GM10266 (cell line): ENCODE measurements at regions not wholly inside any gene's neighbourhood (a gene's known extent, or its start where the extent isn't known, plus 50 kb on each side); places are given as distances from the start of the nearest gene placed in this dataset.

Source experiments
- DNase-seq: peaks from one replicate; pipeline ENCODE4 v3.0.0; 2012; ENCODE audit errors: extremely low spot score
- TF ChIP-seq, protein P1 (sequence below): IDR thresholded peaks from 2 replicates; pipeline ENCODE4 v1.5.1; 2012; ENCODE audit warnings: mild to moderate bottlenecking, low read depth; ENCODE audit not compliant: control insufficient read depth, insufficient read depth; ENCODE audit errors: missing control alignments

DNA sequence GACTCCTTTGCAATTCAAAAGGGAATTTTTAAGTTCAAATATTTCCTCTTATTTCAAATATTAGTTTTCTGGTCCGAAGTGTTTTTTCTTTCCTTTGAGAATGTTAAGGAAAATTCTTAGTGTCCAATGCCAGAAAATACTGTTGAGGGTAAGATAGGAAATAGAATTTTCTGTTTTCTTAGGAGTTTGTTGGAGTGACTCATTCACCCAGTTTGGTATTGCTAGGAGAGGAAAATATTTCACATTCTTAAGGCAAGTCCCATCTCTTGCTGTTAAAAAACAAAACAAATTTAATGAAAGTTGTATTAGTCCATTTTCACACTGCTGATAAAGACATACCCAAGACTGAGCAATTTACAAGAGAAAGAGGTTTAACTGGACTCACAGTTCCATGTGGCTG is 349.2 kb upstream of the ADAMTSL1 start:
- TF ChIP-seq, protein P1, sequence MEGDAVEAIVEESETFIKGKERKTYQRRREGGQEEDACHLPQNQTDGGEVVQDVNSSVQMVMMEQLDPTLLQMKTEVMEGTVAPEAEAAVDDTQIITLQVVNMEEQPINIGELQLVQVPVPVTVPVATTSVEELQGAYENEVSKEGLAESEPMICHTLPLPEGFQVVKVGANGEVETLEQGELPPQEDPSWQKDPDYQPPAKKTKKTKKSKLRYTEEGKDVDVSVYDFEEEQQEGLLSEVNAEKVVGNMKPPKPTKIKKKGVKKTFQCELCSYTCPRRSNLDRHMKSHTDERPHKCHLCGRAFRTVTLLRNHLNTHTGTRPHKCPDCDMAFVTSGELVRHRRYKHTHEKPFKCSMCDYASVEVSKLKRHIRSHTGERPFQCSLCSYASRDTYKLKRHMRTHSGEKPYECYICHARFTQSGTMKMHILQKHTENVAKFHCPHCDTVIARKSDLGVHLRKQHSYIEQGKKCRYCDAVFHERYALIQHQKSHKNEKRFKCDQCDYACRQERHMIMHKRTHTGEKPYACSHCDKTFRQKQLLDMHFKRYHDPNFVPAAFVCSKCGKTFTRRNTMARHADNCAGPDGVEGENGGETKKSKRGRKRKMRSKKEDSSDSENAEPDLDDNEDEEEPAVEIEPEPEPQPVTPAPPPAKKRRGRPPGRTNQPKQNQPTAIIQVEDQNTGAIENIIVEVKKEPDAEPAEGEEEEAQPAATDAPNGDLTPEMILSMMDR = no peak
- no peak for DNase-seq

DNA sequence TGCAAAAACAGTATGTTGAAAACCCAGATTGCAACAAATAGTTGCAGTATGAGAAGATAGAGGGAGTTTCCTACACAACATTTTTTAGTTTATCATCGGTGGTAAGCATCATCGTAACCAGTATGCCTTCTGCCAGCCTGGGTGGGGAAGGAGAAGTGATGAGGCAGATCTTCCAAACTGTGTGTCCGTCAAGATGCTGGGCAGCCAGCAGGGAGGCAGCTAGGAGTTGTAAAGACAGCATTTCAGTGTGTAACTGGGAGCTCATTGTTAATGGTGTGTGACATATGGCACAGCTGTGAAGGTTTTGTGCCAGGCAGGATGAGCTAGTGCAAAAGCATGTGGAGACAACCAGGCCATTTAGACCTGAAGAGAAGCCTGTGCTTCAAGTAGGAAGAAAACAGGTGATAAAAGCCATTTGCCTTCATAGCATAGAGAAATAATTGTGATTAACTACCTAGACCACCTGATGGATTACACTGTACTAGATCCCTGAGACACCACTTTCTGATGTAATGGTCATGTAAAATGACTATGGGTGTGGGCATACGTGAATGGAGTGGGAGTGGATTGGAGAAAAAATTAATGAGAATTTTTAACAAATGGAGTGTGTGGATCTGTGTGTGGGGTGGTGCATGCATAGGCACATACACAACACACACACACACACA is 347.0 kb upstream of the ADAMTSL1 start:
- no peak for DNase-seq
- TF ChIP-seq, protein P1 = no peak

DNA sequence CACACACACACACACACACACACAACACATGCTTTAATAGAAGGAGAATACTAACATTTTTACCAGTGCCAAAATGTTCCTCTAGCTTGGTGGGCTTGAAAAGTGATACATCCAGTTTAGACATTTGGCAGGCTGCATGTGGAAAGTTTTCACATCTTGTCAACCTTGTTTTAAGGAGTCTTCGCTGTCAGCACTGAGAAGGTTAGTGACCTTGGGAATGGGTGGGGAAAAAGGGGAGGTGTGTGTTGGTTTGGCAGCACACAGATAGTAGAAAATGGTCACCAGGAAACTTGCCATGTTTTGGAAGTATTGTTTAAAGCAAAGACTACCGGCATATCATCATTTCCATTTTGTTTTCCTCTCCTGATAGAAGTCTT is 346.5 kb upstream of the ADAMTSL1 start:
- DNase-seq = no peak
- TF ChIP-seq, protein P1 = no peak

DNA sequence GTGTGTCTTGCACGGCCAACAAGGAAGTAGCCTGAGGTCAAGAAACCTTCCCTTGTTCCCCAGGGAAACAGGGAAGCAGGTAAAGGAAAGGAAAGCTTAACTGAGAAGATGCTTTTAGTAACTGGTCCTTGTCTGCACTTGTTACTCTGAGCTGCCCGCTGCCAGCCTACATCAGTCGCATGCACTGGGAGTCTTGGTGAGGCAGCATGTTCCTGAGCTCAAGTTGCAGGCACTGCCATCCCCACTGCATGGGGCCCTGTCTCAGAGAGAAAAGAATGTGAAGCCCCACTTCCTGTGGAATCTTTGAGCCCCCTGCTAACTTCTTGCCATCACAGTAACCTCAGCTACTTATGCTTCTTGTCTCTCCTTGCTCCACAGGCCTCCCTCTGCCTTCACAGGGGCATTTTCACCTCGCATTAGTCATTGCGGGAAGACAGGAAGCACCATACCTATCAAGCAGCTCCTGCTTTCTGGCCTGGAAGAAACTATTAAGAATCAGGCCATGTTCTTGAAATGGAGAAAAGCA is 344.1 kb upstream of the ADAMTSL1 start:
- no peak for DNase-seq

DNA sequence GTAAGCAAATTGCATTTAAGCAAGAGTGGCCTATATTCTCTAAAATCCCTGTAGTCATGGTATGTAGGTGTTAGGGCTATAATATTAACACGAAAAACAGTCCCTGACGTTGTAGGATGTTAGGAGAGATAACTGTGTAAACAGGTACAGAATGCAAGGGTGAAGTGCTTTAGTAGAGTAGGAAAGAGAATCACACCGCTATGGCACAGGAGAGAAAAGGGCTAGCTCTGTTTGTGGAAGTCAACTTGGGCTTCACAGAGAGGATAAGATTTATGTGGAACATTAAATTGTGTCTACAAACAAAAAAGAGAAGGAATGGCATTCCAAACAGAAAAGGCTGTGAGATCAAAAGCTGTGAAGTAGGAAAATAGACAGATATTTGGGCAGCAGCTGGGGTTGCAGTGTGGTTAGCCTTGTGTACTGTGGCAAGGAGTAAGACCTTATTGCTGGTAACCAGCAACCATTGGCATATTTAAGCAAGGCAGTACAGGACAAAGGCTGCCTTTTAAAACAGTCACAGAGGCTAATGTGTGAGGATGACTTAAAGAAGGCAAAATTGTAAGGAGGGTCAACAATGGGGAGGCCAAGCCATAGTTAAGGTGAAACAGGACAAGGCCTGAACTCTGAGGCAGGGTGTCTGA is 337.5 kb upstream of the ADAMTSL1 start:
- no peak for DNase-seq
- TF ChIP-seq, protein P1 = no peak

More for the DNA sequence above, 344.1 kb upstream of the ADAMTSL1 start:
- TF ChIP-seq, protein P1 = no peak

DNA sequence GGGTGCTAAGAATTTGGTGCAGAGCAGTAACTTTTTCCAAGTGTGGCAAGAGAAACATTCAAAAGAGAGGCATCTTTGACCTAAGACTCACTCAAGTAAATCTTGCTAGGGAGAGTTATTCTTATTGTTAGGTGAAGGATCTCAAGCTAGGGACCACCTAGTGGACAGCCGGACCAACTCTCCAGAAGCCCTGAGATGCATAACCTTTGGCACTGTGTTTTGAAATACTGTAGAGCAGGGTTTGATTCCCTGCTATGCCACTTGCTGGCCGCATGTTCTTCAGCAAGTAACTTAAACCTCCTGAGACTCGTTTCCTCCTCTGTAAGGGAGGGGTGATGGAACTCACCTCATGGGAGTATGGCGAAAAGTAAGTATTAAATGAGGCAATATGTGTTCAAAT is 336.1 kb upstream of the ADAMTSL1 start:
- DNase-seq = no peak

More for the DNA sequence above, 336.1 kb upstream of the ADAMTSL1 start:
- TF ChIP-seq, protein P1 = no peak
